Activated naive CD8-positive, alpha-beta T cell (primary cell): ENCODE measurements at regions not wholly inside any gene's neighbourhood (a gene's known extent, or its start where the extent isn't known, plus 50 kb on each side); places are given as distances from the start of the nearest gene placed in this dataset.

Experiments
- H3K27ac Mint-ChIP-seq: one replicate; pipeline ENCODE4 v1.8.0; 2021; ENCODE audit warnings: mixed read lengths
- H3K27me3 Mint-ChIP-seq: one replicate; pipeline ENCODE4 v1.8.0; 2021; ENCODE audit warnings: mixed read lengths
- H3K36me3 Mint-ChIP-seq: one replicate; pipeline ENCODE4 v1.8.0; 2021; ENCODE audit warnings: mixed read lengths
- H3K4me1 Mint-ChIP-seq: one replicate; pipeline ENCODE4 v1.8.0; 2021; ENCODE audit warnings: low read depth, mixed read lengths
- H3K4me3 Mint-ChIP-seq: one replicate; pipeline ENCODE4 v1.8.0; 2021; ENCODE audit warnings: mild to moderate bottlenecking, mixed read lengths
- H3K9me3 Mint-ChIP-seq: one replicate; pipeline ENCODE4 v1.8.0; 2021; ENCODE audit warnings: low read depth, mixed read lengths

GRCh38 chr7:51665045-51665780 lies 348.6 kb upstream of the COBL start:
- H3K4me3 Mint-ChIP-seq = no peak overlapping the region
- peaks cover 2% of the 10 kb centered on the region for H3K27me3 Mint-ChIP-seq
- H3K36me3 Mint-ChIP-seq = no peaks in the 10 kb centered on the region
- H3K27ac Mint-ChIP-seq = no peak overlapping the region
- no peaks in the 10 kb centered on the region for H3K9me3 Mint-ChIP-seq
- no peaks in the 10 kb centered on the region for H3K4me1 Mint-ChIP-seq

DNA sequence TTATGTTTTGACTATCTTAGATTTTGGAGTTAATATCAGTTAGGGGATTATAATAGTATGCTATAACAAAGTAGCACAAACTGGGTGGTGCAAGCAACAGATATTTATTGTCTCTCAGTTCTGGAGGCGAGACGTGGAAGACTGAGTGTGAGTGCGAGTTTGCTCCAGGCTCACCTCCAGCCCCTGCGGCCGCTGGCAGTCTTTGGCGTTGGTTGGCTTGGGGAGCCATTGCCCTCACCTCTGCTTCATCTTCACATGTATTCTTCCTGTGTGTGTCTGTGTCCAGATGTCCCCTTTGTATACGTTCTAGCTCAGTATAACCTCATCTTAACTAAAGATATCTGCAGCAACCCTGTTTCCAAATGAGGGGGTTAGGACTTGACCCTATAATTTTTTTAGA lies 343.9 kb upstream of the COBL start:
- H3K27ac Mint-ChIP-seq = no peak overlapping the region
- H3K36me3 Mint-ChIP-seq = no peaks in the 10 kb centered on the region
- no peaks in the 10 kb centered on the region for H3K27me3 Mint-ChIP-seq
- no peak overlapping the region for H3K4me3 Mint-ChIP-seq
- H3K9me3 Mint-ChIP-seq = no peaks in the 10 kb centered on the region
- H3K4me1 Mint-ChIP-seq = no peaks in the 10 kb centered on the region

DNA sequence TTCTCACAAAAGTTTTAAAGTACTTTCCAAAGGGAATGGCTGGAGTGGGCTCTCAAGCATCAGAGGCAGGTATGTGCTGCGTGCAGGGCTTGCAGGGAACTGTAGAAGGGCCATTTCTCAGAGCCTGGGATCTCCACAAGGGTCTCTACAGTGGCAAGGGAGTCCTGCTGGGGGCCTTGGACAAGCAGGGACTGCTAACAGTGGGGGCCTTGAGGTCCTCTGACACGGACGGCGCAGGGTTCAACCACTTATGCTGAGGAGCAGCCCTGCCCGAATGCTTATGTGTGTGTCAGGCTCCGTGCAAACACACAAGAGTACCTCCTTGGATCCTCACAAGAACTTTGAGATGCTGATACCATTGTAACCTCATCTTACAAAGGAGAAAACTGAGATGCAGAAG lies 342.1 kb upstream of the COBL start:
- Mint-ChIP-seq H3K27me3 (no peaks in the 10 kb centered on the region), H3K4me3 (no peak overlapping the region), H3K4me1 (no peaks in the 10 kb centered on the region), H3K9me3 (no peaks in the 10 kb centered on the region), H3K27ac (no peak overlapping the region), H3K36me3 (no peaks in the 10 kb centered on the region)

- Mint-ChIP-seq H3K4me3 (no peak overlapping the region), H3K9me3 (no peaks in the 10 kb centered on the region), H3K36me3 (no peaks in the 10 kb centered on the region), H3K27me3 (no peaks in the 10 kb centered on the region), H3K4me1 (no peaks in the 10 kb centered on the region), H3K27ac (no peak overlapping the region)
Observed at GRCh38 chr7:51647931-51648351, 331.3 kb upstream of the COBL start.

DNA sequence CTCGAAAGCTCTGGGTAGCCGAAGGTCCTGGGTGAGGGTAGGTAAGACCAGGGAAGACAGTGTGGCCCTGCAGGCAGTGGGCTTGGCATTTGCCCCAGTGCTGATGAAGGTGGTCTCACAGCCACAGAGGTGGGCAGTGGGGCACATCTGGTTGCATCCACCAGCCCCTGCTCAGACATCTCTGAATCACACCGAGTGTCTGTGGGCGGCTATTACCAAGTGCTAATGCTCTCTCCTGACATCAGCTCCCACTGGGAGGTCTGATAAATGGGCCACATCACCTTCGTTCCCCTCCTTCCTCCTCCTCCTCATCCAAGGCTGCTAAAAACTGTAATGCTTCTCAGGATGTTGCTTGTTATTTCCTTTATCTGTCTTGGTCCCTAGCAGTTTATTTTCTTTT lies 330.9 kb upstream of the COBL start:
- Mint-ChIP-seq H3K27me3 (no peaks in the 10 kb centered on the region), H3K9me3 (no peaks in the 10 kb centered on the region), H3K27ac (no peak overlapping the region), H3K4me1 (no peaks in the 10 kb centered on the region), H3K36me3 (no peaks in the 10 kb centered on the region), H3K4me3 (no peak overlapping the region)

- no peaks in the 10 kb centered on the region for H3K4me1 Mint-ChIP-seq
- H3K4me3 Mint-ChIP-seq = no peak overlapping the region
- H3K27ac Mint-ChIP-seq = no peak overlapping the region
- H3K9me3 Mint-ChIP-seq = no peaks in the 10 kb centered on the region
- no peaks in the 10 kb centered on the region for H3K36me3 Mint-ChIP-seq
- H3K27me3 Mint-ChIP-seq = no peaks in the 10 kb centered on the region
Observed at GRCh38 chr7:51645702-51646298, 329.2 kb upstream of the COBL start.

- H3K36me3 Mint-ChIP-seq = no peaks in the 10 kb centered on the region
- H3K9me3 Mint-ChIP-seq = no peaks in the 10 kb centered on the region
- H3K27me3 Mint-ChIP-seq = no peaks in the 10 kb centered on the region
- H3K27ac Mint-ChIP-seq = no peak overlapping the region
- no peaks in the 10 kb centered on the region for H3K4me1 Mint-ChIP-seq
- H3K4me3 Mint-ChIP-seq = no peak overlapping the region
Observed at GRCh38 chr7:51645255-51645654, 328.6 kb upstream of the COBL start.

GRCh38 chr7:51644216-51644615 lies 327.6 kb upstream of the COBL start:
- Mint-ChIP-seq H3K4me3 (no peak overlapping the region), H3K27me3 (no peaks in the 10 kb centered on the region), H3K27ac (no peak overlapping the region), H3K9me3 (no peaks in the 10 kb centered on the region), H3K4me1 (no peaks in the 10 kb centered on the region), H3K36me3 (no peaks in the 10 kb centered on the region)

DNA sequence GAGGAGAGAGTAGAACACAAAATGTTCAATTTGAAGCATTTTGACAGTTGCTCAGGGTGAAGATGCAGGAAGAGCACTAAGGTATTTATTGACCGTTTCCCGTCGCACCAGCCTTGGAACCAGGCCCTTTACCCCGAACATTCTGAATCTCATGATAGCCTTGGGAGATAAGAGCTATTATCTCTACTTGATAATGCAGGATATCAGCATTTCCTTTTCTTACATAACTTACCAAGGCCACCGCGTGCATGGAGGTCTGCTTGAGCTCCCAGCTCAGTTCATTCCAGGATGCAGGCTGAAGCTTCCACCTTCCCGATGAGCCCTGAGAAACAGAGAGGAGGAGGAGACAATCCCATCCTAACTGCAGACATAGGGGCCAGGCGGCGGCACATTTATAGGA lies 324.2 kb upstream of the COBL start:
- Mint-ChIP-seq H3K36me3 (no peaks in the 10 kb centered on the region), H3K9me3 (no peaks in the 10 kb centered on the region), H3K27me3 (no peaks in the 10 kb centered on the region), H3K4me1 (no peaks in the 10 kb centered on the region), H3K4me3 (no peak overlapping the region), H3K27ac (no peak overlapping the region)

DNA sequence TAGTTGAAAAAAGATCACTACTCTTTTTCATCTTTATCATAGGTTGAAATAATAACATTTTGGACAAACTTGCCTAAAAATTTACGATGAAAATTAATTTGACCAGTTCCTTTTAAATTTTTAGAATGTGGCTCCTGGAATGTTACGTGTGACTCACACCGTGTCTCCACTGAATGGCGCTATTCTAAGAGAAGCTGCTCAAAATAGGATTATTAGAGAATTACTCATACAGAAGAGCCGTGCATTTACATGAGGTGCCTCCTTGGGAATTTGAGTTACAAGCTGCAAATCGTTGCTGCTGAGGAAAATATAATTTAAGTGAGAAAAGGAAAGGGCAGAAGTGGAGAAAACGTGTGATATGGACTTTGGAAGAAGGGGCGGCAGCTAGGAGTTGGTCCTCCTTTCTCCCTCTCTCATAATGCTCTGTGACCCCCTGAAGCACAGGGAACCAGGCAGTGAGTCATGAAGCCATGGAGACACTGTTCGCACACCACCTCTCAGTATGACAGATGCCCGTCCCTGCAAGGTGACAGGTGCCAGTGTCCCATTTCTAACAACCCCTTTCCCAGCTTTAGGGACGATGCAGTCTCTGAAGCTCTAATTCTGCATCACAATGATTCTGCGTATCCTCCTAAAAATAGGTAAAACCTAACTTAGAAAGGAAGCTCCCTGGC lies 323.2 kb upstream of the COBL start:
- H3K4me1 Mint-ChIP-seq = no peaks in the 10 kb centered on the region
- H3K9me3 Mint-ChIP-seq = no peaks in the 10 kb centered on the region
- H3K27ac Mint-ChIP-seq = no peak overlapping the region
- no peaks in the 10 kb centered on the region for H3K36me3 Mint-ChIP-seq
- no peak overlapping the region for H3K4me3 Mint-ChIP-seq
- H3K27me3 Mint-ChIP-seq = no peaks in the 10 kb centered on the region

GRCh38 chr7:51636503-51636902 lies 319.9 kb upstream of the COBL start:
- no peaks in the 10 kb centered on the region for H3K36me3 Mint-ChIP-seq
- H3K27me3 Mint-ChIP-seq = no peaks in the 10 kb centered on the region
- H3K4me1 Mint-ChIP-seq = no peaks in the 10 kb centered on the region
- H3K27ac Mint-ChIP-seq = no peak overlapping the region
- H3K4me3 Mint-ChIP-seq = no peak overlapping the region
- H3K9me3 Mint-ChIP-seq = no peaks in the 10 kb centered on the region

- no peak overlapping the region for H3K27ac Mint-ChIP-seq
- no peaks in the 10 kb centered on the region for H3K4me1 Mint-ChIP-seq
- no peaks in the 10 kb centered on the region for H3K9me3 Mint-ChIP-seq
- H3K4me3 Mint-ChIP-seq = no peak overlapping the region
- H3K36me3 Mint-ChIP-seq = no peaks in the 10 kb centered on the region
- H3K27me3 Mint-ChIP-seq = no peaks in the 10 kb centered on the region
Observed at GRCh38 chr7:51635775-51636174, 319.2 kb upstream of the COBL start.

DNA sequence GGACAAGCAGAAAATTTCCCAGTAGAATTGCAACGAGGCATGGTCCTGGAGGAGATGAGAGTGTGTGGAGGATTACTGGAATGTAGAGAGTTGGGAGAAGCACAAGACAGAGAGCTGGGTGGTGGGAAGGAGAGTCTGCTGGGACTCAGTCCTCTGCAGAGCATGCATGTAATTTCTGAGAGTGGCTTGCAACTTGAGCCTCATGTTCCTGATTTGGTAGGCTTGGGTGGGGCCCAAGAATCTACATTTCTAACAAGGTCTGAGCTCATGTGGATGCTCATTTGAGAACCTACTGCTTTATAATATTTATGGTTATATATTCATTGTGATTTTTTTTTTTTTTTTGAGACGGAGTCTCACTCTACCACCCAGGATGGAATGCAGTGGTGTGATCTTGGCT lies 317.9 kb upstream of the COBL start:
- H3K27ac Mint-ChIP-seq = no peak overlapping the region
- H3K27me3 Mint-ChIP-seq = no peaks in the 10 kb centered on the region
- H3K4me1 Mint-ChIP-seq = no peaks in the 10 kb centered on the region
- no peak overlapping the region for H3K4me3 Mint-ChIP-seq
- H3K36me3 Mint-ChIP-seq = no peaks in the 10 kb centered on the region
- peaks cover 2% of the 10 kb centered on the region for H3K9me3 Mint-ChIP-seq

DNA sequence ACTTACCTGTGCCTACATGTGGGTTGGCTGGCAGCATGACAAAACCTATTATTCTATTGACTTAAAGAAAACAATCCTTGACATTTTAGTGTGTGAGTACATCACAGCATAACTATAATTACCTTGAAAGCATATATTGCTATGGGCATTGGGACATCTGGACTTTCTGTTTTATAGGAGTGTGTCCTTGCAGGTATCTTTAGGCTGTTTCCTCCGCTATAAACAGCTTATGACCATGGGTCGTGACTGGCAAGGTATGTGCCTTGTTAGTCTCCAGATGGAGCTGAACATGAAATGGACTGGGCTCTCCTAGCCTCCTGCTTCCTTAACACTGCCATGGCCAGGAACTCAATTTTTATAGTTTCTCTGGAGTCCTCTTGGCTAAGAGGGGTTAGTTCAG lies 317.4 kb upstream of the COBL start:
- H3K9me3 Mint-ChIP-seq = peaks cover 3% of the 10 kb centered on the region
- no peaks in the 10 kb centered on the region for H3K36me3 Mint-ChIP-seq
- H3K27ac Mint-ChIP-seq = no peak overlapping the region
- H3K4me3 Mint-ChIP-seq = no peak overlapping the region
- no peaks in the 10 kb centered on the region for H3K4me1 Mint-ChIP-seq
- H3K27me3 Mint-ChIP-seq = no peaks in the 10 kb centered on the region

GRCh38 chr7:51633596-51633995 lies 317.0 kb upstream of the COBL start:
- Mint-ChIP-seq H3K27me3 (no peaks in the 10 kb centered on the region), H3K4me1 (no peaks in the 10 kb centered on the region), H3K4me3 (no peak overlapping the region), H3K9me3 (peaks cover 3% of the 10 kb centered on the region), H3K36me3 (no peaks in the 10 kb centered on the region), H3K27ac (no peak overlapping the region)

GRCh38 chr7:51633006-51633405 lies 316.4 kb upstream of the COBL start:
- Mint-ChIP-seq H3K4me1 (no peaks in the 10 kb centered on the region), H3K27ac (no peak overlapping the region), H3K36me3 (no peaks in the 10 kb centered on the region), H3K9me3 (peaks cover 3% of the 10 kb centered on the region), H3K27me3 (no peaks in the 10 kb centered on the region), H3K4me3 (no peak overlapping the region)
